ENCODE measurements at regions not wholly inside any gene's neighbourhood (a gene's known extent, or its start where the extent isn't known, plus 50 kb on each side); places are given as distances from the start of the nearest gene placed in this dataset.
"Not testable (repeated sequence)": the region's sequence is repeated elsewhere in the genome, so short reads cannot be mapped to it uniquely, and the experiment has no call there.

- DNase-seq = no peak
Observed at GRCh38 chr6:167230288-167230687, 60.8 kb upstream of the UNC93A start.

GRCh38 chr6:167232356-167232755 is 58.8 kb upstream of the UNC93A start:
- DNase-seq = no peak

GRCh38 chr6:167233490-167233889 is 57.6 kb upstream of the UNC93A start:
- no peak for DNase-seq

GRCh38 chr6:167234576-167234975 is 56.5 kb upstream of the UNC93A start:
- DNase-seq = not testable (repeated sequence)

- DNase-seq = no peak
Observed at GRCh38 chr6:167235005-167235404, 56.1 kb upstream of the UNC93A start.

- no peak for DNase-seq
Observed at GRCh38 chr6:167235421-167236238, 55.5 kb upstream of the UNC93A start.

GRCh38 chr6:167236239-167236571 is 54.9 kb upstream of the UNC93A start:
- DNase-seq = no peak

- no peak for DNase-seq
Observed at GRCh38 chr6:167237438-167238145, 53.5 kb upstream of the UNC93A start.

GRCh38 chr6:167238146-167238693 is 52.9 kb upstream of the UNC93A start:
- DNase-seq = no peak

- no peak for DNase-seq
Observed at GRCh38 chr6:167238694-167239467, 52.2 kb upstream of the UNC93A start.

- DNase-seq = not testable (repeated sequence)
Observed at GRCh38 chr6:167239470-167239869, 51.6 kb upstream of the UNC93A start.

- DNase-seq = no peak
Observed at GRCh38 chr6:167240034-167240541, 51.0 kb upstream of the UNC93A start.

Data from stimulated activated CD4-positive, alpha-beta T cell treated with anti-CD3 and anti-CD28 coated beads, Interleukin-2, amount 100 ng/mL, for 48 hours (primary cell).